NOMO-1 (cell line): ENCODE measurements at regions not wholly inside any gene's neighbourhood (a gene's known extent, or its start where the extent isn't known, plus 50 kb on each side); places are given as distances from the start of the nearest gene placed in this dataset.

ENCODE experiments used
- DNase-seq, 2 experiments: peaks; one replicate each; lab custom pipeline; 2025; ENCODE audit not compliant: unreplicated experiment in 2 of 2; lab: John Stamatoyannopoulos, UW

DNA sequence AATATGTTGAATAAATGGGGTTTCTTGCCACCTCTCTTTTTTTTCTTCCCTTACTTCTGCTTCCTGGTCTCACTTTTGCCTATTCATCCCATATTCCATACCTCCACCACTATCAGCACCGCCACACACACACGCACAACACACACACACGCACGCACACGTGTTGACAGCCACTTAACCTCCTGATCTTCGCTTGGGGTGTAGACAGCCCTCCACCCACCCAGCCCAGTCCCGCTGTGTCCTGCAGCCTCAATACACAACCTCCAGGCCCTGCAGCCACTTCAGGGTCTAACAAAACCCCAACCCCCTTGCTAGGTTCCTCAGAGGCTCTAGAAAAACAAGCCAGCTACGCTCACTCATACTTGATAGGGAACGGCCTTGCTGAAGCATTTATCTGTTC is 72.3 kb downstream of the LINC00237 start:
- no peak for DNase-seq

DNA sequence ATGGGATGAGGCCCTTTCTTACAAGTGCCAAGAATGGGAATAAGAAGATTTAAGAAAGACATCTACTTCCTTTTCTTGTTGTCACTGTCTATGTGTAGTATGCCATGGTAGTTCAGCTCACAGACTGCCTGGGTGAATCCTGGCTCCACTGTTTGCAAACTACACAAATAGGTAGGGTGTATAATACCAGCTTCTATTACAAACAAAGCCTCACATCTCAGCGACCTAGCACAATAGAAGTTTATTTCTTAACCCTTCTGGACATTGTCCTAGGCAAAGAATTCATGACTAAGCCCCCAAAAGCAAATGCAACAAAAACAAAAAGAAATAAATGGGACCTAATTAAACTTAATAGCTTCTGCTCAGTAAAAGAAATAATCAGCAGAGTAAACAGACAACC is 74.5 kb downstream of the LINC00237 start:
- DNase-seq: no peak

- no peak for DNase-seq
Measured at GRCh38 chr20:21029341-21029740, 76.8 kb downstream of the LINC00237 start.

DNA sequence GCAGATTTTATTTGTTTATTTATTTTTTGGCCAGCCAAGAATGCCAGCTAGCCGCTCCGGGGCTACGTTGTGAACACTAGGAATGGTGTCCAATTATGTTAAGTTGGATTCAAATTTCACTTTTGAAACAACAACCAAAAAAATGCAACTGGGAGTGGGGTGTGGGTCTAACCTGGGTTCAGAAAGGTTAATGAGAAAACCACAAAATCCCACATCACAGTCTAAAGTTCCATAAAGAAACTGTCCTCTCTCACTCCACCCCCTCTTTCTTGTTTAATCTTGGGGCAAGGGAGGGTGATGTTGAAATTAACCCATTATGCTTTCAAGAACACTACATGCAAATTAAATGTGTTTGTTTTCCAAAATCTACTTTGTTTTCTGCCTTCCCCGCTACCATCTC is 77.2 kb downstream of the LINC00237 start:
- DNase-seq: no peak

DNA sequence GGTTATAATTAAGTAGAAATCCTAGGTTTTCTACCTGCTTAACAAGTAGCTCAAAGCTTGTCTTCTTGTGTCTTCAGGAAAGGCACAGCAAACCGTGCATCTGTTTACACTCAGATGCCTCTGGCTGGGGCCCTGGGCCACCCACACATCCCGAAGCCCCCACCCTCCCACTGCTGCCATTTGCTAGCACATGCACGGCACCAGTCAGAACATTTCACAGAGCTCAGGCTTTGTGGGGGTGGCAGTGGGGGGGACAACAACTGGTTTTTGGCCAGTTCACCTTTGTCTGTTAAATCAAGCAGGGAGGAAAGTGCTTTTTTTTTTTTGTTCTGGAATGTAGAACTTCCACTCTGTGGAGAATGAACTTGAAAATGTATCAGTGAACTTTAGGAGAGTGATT is 77.7 kb downstream of the LINC00237 start:
- no peak for DNase-seq

DNA sequence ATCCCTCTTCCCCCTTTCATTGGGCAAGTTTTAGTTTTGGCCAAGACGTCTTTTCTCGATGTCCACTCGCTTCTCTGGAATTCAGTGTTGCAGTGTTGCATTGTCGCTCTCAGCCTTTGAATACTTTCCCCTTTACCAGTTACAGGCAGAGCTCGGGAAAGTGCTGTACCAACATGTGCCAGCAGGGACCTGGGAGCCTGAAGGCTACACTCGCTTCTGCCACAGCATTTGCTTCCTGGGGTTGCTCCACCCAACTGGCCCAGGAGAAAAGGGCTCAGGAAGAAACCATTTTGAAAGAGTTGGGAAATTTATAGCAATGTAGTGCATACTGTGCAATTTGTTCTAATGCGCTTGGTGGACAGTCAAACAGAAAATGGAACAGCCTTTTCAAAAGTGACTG is 78.6 kb downstream of the LINC00237 start:
- DNase-seq: no peak

GRCh38 chr20:21026951-21027350 is 79.2 kb downstream of the LINC00237 start:
- DNase-seq: no peak

DNA sequence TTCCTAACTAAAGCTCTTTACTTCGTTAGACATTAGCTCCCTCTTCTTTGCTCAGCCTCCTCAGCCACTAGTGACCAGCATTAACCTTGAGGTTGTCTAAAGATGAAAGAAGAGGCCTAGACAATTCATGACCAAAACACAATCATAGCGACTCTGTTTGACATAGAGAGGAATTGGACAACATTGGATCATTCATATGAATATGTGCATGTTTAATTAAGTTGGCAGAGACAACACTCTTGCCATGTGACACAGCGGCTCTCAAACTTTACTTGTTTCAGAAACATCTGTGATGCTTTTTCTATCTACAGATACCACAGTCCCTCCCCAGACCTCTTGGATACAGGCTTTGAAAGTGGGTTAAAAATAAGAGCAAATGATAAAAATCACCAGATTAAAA is 81.7 kb downstream of the LINC00237 start:
- no peak for DNase-seq

GRCh38 chr20:21022925-21023324 is 83.2 kb downstream of the LINC00237 start:
- no peak for DNase-seq

DNA sequence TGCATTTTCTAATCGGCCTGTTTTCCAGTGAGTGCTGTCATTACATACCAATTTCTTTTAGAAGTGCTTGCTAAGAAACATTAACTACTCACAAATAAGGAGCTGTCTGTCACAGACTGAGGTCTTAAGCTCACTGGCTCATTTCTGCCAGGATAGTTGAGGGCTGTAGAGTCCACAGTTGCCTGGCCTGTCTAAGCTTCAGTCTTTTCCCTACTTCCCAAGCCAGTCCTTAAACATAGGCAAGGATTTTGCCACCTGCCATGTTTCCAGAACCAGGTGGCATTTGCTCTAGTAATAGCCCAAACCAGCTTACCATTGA is 84.7 kb downstream of the LINC00237 start:
- no peak for DNase-seq

DNA sequence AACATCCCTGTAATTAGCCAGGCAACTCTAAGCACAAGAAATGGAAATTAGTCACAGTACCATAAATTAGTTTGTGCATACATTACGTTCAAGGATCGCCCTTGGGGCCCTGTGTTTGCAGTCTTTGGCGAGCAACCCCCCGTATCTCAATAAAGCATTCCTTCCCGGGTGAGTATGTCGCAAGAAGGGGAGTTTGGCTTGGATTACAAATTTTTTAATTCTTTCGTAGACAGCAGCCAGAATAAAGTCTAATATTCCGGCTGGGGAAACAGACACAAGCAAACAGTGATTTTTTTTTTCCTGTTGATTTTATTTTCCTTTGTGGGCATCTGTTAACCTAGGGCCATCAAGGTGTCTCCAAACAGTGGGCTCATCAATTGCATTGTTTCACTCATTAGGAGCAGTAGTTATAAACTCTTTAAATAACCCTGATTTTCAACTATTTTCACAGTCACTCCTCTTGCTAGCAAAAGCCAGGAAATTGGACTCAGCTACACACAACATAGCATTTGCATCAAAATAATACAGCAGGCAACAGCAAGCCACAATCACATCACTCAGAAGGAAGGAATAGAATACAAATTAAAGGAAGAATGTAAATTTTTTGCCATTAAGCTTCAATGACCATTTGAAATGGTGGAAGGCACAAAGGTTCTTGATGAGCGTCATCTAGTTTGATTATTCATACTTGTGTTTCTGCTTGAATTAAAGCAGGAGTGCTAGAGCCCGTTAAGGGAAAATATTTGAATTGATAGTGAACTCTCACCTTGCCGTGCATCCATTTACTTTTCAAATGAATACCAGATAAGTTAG is 85.3 kb downstream of the LINC00237 start:
- DNase-seq: no peak

DNA sequence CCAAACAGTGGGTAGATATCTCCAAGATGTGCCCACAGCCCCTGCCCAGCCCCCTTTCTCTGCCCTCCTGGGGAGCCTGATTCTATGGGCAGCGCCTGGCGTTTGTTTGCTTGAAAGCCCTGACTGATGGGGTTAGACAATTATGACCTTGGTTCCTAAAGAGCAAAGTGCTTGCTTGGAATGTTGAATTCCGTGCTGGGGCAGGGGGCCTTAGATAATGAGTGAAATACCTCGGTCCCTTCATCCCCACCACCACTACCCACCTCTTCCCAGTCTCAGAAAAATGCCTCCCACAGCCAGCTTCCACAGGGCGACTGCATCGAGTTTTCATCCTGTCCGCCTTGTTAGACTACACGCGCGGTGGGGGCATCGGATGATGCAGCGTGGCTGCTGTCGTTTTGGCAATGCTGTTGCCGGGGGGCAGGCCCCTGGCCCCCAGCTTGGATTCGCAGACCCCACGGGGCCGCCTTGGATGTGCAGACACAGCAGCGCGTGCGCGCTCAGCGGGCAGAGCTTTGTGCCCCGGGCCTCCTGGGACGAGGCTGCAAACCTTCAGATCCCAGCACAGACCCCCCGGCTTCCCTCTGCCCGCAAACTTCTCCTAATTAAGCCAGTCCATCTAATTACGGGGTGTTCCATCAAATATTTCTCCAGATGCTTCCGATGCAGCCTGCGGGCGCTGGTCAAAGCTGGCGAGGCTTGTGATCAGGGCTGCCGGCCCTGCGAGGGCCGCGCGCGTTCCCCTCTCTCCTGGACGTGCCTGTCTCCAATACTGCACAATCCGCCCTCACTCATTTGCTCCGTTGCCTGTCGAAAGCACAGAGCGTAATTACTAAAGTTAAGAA is 86.1 kb downstream of the LINC00237 start:
- DNase-seq: no peak

DNA sequence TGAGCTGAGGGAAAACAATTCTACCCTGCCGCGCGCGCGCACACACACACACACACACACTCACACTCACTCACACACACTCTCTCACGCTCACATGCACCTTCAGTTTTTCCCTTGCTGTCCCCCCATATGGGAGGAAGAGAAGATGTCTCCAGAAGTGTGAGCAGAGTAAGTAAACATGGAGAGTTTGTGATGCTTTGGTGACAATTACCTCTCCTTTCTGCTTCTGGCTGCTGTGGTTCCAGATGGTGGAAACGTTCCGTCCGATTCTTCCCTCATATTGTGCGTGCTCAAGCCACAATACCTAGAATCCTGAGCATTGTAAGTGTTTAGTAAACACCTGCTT is 86.7 kb downstream of the LINC00237 start:
- no peak for DNase-seq

- DNase-seq: no peak
Measured at GRCh38 chr20:21018576-21018975, 87.6 kb downstream of the LINC00237 start.

DNA sequence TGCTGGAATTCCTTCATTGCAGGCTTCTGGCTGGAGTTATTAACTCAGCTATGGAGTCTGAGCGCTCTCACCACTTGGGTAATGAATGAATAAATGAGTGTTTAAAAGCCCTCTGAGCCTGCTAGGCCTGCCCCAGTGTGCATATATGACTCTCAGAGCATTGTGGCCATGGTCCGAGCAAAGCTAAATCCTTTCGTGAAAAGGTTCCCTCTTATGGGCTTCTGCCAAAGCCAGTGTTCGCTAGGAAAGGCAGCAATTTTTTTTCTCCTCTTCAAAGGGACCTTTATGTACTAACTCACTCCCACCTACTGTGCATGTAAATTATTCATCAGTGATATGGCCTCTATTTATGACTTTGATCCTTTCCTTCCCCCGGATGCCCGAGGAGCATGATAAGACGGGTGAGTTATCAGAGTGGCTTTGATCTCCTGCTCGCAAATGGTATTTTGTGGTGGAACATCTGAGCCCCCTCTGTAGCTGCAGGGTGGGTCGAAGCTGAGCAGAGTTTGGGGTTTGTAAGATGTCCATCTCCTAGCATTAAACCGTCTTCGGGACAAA is 88.6 kb downstream of the LINC00237 start:
- DNase-seq: no peak

DNA sequence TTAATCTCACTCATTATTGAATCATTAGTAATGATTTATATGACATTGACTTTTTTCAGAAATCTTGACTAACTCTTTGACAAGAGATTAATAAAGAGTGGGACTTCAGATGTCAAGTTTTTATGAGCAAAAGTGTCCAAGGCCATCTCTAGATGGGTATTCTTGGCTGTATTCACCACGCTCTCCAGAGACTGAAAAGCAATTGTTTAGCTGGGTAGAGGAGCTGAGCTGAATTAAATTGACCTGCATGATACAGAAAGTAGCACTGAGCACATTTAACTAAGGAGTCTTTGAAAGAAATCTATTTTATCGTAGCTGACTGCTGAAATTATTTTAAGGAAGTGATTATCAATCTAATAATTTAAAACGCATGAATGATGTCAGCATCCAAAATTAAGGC is 89.4 kb downstream of the LINC00237 start:
- DNase-seq: no peak

- no peak for DNase-seq
Measured at GRCh38 chr20:21014528-21014927, 91.6 kb downstream of the LINC00237 start.

GRCh38 chr20:21008951-21009350 is 97.2 kb downstream of the LINC00237 start:
- no peak for DNase-seq

DNA sequence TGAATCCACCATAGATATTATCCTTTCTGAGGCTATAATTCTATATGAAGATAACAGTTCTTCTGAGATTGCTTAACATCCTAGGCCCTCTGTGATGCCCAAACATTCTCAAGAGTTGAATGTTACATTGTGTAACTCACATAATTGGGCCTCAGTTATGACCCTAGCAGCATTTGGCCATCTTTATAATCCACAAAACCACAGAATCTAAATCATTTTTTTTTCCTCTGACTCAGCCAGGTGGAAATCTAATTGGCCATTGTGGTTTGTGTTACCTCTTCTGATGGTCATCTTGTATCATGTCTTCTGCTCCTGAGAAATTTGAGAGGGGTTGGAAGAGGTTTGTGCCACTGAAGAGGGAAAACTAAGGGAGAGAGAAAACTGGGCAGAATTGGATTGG is 99.5 kb downstream of the LINC00237 start:
- peak in 1 of 2 experiments; percentile 14 for DNase-seq

GRCh38 chr20:21004386-21005076 is 101.6 kb downstream of the LINC00237 start:
- DNase-seq: no peak

DNA sequence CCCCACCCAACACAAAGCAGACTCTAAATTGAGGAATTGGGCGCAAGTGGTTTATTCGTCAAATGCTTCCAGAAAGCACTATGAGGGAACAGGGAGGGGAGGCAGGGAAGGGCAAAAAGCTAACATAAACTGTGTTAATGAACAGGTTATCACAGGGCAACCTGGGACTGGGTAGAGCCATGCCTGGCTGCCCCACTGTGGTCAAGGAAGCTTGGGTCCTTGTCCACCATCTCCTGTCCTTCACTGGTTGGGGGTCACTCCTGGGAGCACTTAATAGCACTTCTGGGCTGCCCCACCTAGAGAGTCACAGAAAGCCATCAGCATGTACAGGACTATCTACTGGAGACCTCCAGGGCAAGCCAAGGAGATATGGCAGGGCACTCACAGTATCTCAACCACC is 102.3 kb downstream of the LINC00237 start:
- no peak for DNase-seq
